K562 (cell line): ENCODE measurements at regions not wholly inside any gene's neighbourhood (a gene's known extent, or its start where the extent isn't known, plus 50 kb on each side); places are given as distances from the start of the nearest gene placed in this dataset.

Experiments
- ATAC-seq: fragments of 200-7000 bp; cut with Tn5 transposase; 3 replicates; pipeline ENCODE4 v1.9.1; 2020; ENCODE audit warnings: moderate library complexity
- BruUV-seq: library from RNA; stranded (reverse); fragments of 400-500 nt; replicated peaks from 2 replicates; lab custom pipeline; 2021; lab: Mats Ljungman, UMichigan
- CTCF ChIA-PET: fragments of 300-600 bp; formaldehyde crosslinking; extraction: SDS; loops from one replicate; lab custom pipeline; 2021; ENCODE audit warnings: low intra/inter-chr PET ratio; lab: Yijun Ruan, JAX
- POLR2A ChIA-PET: fragments of 300-600, 350-650 bp; sonication (Branson Sonifier 250); formaldehyde crosslinking; extraction: SDS; loops from one replicate; lab custom pipeline; 2021; ENCODE audit warnings: antibody characterized with exemption, inconsistent platforms; lab: Yijun Ruan, JAX
- DNase-seq, 4 experiments: peaks; one replicate each; pipeline versions ENCODE4 v3.0.0 to v3.0.0-alpha.2; 2011 to 2018; ENCODE audit warnings: low spot score in 3 of 4, mixed read lengths in 3 of 4; ENCODE audit errors: extremely low read depth in 1 of 4
- FAIRE-seq: peaks from 2 replicates; lab custom pipeline; 2011; peaks lifted over from hg19 to GRCh38; lab: Jason Lieb, UNC
- H2AFZ ChIP-seq: 2 replicates; pipeline ENCODE4 v1.6.0; 2011; ENCODE audit warnings: low read depth, low read length, control low read depth, inconsistent platforms
- H3K27ac ChIP-seq: fragments of 200-600 bp; 3 replicates; pipeline ENCODE4 v1.8.0; 2011; ENCODE audit warnings: low read depth, mild to moderate bottlenecking, control low read depth, inconsistent platforms, low read length, moderate library complexity, mixed read lengths; ENCODE audit errors: extremely low read depth
- H3K27me3 ChIP-seq, 2 experiments: fragments of 300-600 bp in 1 of 2; 2 replicates in 1 of 2; 3 replicates in 1 of 2; pipeline versions ENCODE4 v1.6.0 to v1.8.0; 2011; ENCODE audit warnings: inconsistent platforms in 2 of 2, low read length in 2 of 2, mild to moderate bottlenecking in 1 of 2, mixed read lengths in 1 of 2, moderate library complexity in 1 of 2; ENCODE audit not compliant: control insufficient read depth in 2 of 2, insufficient read depth in 2 of 2
- H3K36me3 ChIP-seq: fragments of 300-600 bp; 3 replicates; pipeline ENCODE4 v1.8.0; 2011; ENCODE audit warnings: mild to moderate bottlenecking, low read length, inconsistent platforms; ENCODE audit not compliant: control insufficient read depth, insufficient read depth
- H3K4me1 ChIP-seq, 2 experiments: fragments of 200-600 bp in 1 of 2; replicated peaks in 1 of 2; 2 replicates in 1 of 2; 3 replicates in 1 of 2; pipeline versions ENCODE4 v1.5.1 to v1.8.0; 2011; ENCODE audit warnings: inconsistent platforms in 2 of 2, low read length in 2 of 2, mild to moderate bottlenecking in 1 of 2, mixed read lengths in 1 of 2, moderate library complexity in 1 of 2; ENCODE audit not compliant: control insufficient read depth in 2 of 2, insufficient read depth in 2 of 2
- H3K4me2 ChIP-seq: 2 replicates; pipeline ENCODE4 v1.6.1; 2011; ENCODE audit warnings: low read length, control low read depth, inconsistent platforms, mixed read lengths; ENCODE audit not compliant: insufficient read depth
- H3K4me3 ChIP-seq: fragments of 200-600 bp; sonication (generic), shearing (Covaris generic); 2 replicates; pipeline ENCODE4 v1.5.1; 2016; ENCODE audit warnings: control low read depth, inconsistent platforms
- H3K79me2 ChIP-seq: fragments of 200-600 bp; 3 replicates; pipeline ENCODE4 v1.8.0; 2011; ENCODE audit warnings: low read length, inconsistent platforms; ENCODE audit not compliant: control insufficient read depth, insufficient read depth
- H3K9ac ChIP-seq, 2 experiments: 2 replicates each; pipeline versions ENCODE4 v1.6.0 to v1.6.1; 2011; ENCODE audit warnings: low read depth in 2 of 2, low read length in 2 of 2, control low read depth in 1 of 2, inconsistent platforms in 1 of 2, mild to moderate bottlenecking in 1 of 2, mixed read lengths in 1 of 2; ENCODE audit not compliant: insufficient read depth in 1 of 2
- H3K9me1 ChIP-seq: one replicate; pipeline ENCODE4 v1.6.0; 2011; ENCODE audit warnings: inconsistent platforms, mild to moderate bottlenecking, low read length, moderate library complexity; ENCODE audit not compliant: control insufficient read depth, insufficient read depth
- H3K9me3 ChIP-seq: replicated peaks from 2 replicates; pipeline ENCODE4 v1.5.1; 2011; ENCODE audit warnings: low read depth, low read length, inconsistent platforms; ENCODE audit not compliant: control insufficient read depth, insufficient read depth
- H4K20me1 ChIP-seq: replicated peaks from 2 replicates; pipeline ENCODE4 v1.6.1; 2011; ENCODE audit warnings: low read length, inconsistent platforms, mixed read lengths; ENCODE audit not compliant: control insufficient read depth, insufficient read depth
- ATF1 ChIP-seq, 2 experiments: fragments of 450-650 bp in 1 of 2; IDR thresholded peaks; 2 replicates each; pipeline ENCODE4 v1.6.1; 2016; ENCODE audit warnings: missing compliant biosample characterization in 1 of 2, missing genetic modification characterization in 1 of 2
- COPS2 ChIP-seq: fragments of 450-650 bp; conservative IDR thresholded peaks from 2 replicates; pipeline ENCODE4 v1.6.1; 2016; ENCODE audit warnings: mild to moderate bottlenecking, moderate library complexity
- ETV6 ChIP-seq, 3 experiments: fragments of 150-350 bp in 1 of 3; sonication (generic) in 1 of 3; formaldehyde crosslinking in 1 of 3; IDR thresholded peaks; 2 replicates each; pipeline versions ENCODE4 v1.6.1 to v1.8.0; 2014 to 2022; ENCODE audit warnings: borderline replicate concordance in 2 of 3, low read depth in 2 of 3, antibody characterized with exemption in 1 of 3, low read length in 1 of 3, mild to moderate bottlenecking in 1 of 3, missing genetic modification reagents in 1 of 3
- HNRNPUL1 ChIP-seq: fragments of 200-400 bp; formaldehyde crosslinking; IDR thresholded peaks from 2 replicates; pipeline ENCODE4 v1.6.1; 2017; ENCODE audit warnings: low read length
- MTF1 ChIP-seq: fragments of 250-450 bp; sonication (Bioruptor Pico); IDR thresholded peaks from 2 replicates; pipeline ENCODE4 v1.9.0; 2021; ENCODE audit warnings: moderate library complexity, mild to moderate bottlenecking, inconsistent platforms, borderline replicate concordance
- SFPQ ChIP-seq: fragments of 200-400 bp; formaldehyde crosslinking; IDR thresholded peaks from 2 replicates; pipeline ENCODE4 v1.6.1; 2017; ENCODE audit warnings: mild to moderate bottlenecking, low read depth, low read length, moderate library complexity
- STAG1 ChIP-seq: sonication (generic); formaldehyde crosslinking; IDR thresholded peaks from 2 replicates; pipeline ENCODE4 v1.5.0; 2020; ENCODE audit warnings: missing genetic modification reagents, borderline replicate concordance
- SUPT5H ChIP-seq: fragments of 450-650 bp; IDR thresholded peaks from 2 replicates; pipeline ENCODE4 v1.6.1; 2016
- ZEB2 ChIP-seq: fragments of 450-650 bp; IDR thresholded peaks from 2 replicates; pipeline ENCODE4 v1.6.1; 2016
- ZNF778 ChIP-seq: fragments of 450-650 bp; formaldehyde crosslinking; IDR thresholded peaks from 2 replicates; pipeline ENCODE4 v1.4.0; 2020; ENCODE audit warnings: mild to moderate bottlenecking, moderate library complexity
- WGBS: fragments of 100-300 bp; shearing (Covaris generic); methylation state at CpG from one replicate; pipeline ENCODE4 v1.1.6; 2016; ENCODE audit warnings: low coverage, mixed read lengths; ENCODE audit not compliant: insufficient coverage; ENCODE audit errors: missing lambda C conversion rate; 5-methylcytosine and 5-hydroxymethylcytosine counted together
- in situ Hi-C: fragments of 300-500 bp; cut with MboI; formaldehyde crosslinking; loops from 4 replicates; pipeline ENCODE4 v1.15.0; 2018; ENCODE audit warnings: inconsistent platforms, mixed read lengths
- intact Hi-C: fragments of 100-400 bp; cut with micrococcal nuclease; formaldehyde crosslinking; loops from 2 replicates; pipeline ENCODE4 v1.14.2; 2022
- TF ChIP-seq, protein P1 (sequence below), 3 experiments: fragments of 200-800 bp in 1 of 3; fragments of 250-450 bp in 1 of 3; fragments of 450-650 bp in 1 of 3; sonication (Bioruptor Pico) in 1 of 3; sonication (Bioruptor generic) in 1 of 3; formaldehyde crosslinking in 1 of 3; IDR thresholded peaks; 2 replicates each; pipeline versions ENCODE4 v1.6.1 to v1.8.0; 2016 to 2022; ENCODE audit warnings: mild to moderate bottlenecking in 2 of 3, missing genetic modification characterization in 2 of 3, missing compliant biosample characterization in 1 of 3, moderate library complexity in 1 of 3
- TF ChIP-seq, protein P2 (sequence below): fragments of 450-650 bp; IDR thresholded peaks from 2 replicates; pipeline ENCODE4 v1.6.1; 2017; ENCODE audit warnings: antibody characterized with exemption
- TF ChIP-seq, protein P3 (sequence below): fragments of 250-450 bp; sonication (Bioruptor Pico); IDR thresholded peaks from 2 replicates; pipeline ENCODE4 v1.8.0; 2021; ENCODE audit warnings: borderline replicate concordance, mild to moderate bottlenecking, moderate library complexity; ENCODE audit not compliant: poor library complexity, severe bottlenecking

DNA sequence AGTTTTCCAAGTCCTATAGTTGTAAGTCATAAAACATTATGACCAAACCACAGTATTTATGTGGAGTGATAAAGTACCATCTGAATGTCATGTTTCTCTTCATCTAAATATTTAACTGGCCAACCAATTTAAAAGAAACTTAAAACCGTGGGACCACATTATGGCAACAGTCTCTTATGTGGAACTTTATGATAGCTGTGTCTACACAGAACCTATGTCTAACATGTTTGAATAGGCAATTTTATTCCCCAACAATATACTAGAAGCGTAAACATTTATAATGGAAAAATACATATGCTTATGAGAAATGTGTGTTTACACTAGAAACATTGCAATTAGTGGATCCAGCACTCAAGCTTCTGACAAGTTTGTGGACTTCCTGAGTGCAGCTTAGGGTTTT, 680.7 kb downstream of the REEP3 start:
- ATAC-seq, result no peak
- TF ChIP-seq ZNF778 (CRISPR knock-in tag) (no peak), ETV6 (IDR thresholded peaks at IDR 0.05; ENCODE audit: borderline replicate concordance in 1 of 2, low read depth in 2 of 2, low read length in 1 of 2) (no peak), ETV6 (CRISPR knock-in tag; IDR thresholded peaks at IDR 0.05; ENCODE audit: borderline replicate concordance) (no peak), HNRNPUL1 (no peak), MTF1 (CRISPR knock-in tag) (no peak), ZEB2 (no peak), ATF1 (CRISPR knock-in tag; IDR thresholded peaks at IDR 0.05) (no peak), ATF1 (tag; IDR thresholded peaks at IDR 0.05) (no peak), SFPQ (no peak), COPS2 (no peak), STAG1 (CRISPR knock-in tag) (no peak), SUPT5H (no peak)
- TF ChIP-seq, protein P1, sequence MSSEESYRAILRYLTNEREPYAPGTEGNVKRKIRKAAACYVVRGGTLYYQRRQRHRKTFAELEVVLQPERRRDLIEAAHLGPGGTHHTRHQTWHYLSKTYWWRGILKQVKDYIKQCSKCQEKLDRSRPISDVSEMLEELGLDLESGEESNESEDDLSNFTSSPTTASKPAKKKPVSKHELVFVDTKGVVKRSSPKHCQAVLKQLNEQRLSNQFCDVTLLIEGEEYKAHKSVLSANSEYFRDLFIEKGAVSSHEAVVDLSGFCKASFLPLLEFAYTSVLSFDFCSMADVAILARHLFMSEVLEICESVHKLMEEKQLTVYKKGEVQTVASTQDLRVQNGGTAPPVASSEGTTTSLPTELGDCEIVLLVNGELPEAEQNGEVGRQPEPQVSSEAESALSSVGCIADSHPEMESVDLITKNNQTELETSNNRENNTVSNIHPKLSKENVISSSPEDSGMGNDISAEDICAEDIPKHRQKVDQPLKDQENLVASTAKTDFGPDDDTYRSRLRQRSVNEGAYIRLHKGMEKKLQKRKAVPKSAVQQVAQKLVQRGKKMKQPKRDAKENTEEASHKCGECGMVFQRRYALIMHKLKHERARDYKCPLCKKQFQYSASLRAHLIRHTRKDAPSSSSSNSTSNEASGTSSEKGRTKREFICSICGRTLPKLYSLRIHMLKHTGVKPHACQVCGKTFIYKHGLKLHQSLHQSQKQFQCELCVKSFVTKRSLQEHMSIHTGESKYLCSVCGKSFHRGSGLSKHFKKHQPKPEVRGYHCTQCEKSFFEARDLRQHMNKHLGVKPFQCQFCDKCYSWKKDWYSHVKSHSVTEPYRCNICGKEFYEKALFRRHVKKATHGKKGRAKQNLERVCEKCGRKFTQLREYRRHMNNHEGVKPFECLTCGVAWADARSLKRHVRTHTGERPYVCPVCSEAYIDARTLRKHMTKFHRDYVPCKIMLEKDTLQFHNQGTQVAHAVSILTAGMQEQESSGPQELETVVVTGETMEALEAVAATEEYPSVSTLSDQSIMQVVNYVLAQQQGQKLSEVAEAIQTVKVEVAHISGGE (CRISPR knock-in tag; IDR thresholded peaks at IDR 0.05), result no peak
- TF ChIP-seq, protein P2, sequence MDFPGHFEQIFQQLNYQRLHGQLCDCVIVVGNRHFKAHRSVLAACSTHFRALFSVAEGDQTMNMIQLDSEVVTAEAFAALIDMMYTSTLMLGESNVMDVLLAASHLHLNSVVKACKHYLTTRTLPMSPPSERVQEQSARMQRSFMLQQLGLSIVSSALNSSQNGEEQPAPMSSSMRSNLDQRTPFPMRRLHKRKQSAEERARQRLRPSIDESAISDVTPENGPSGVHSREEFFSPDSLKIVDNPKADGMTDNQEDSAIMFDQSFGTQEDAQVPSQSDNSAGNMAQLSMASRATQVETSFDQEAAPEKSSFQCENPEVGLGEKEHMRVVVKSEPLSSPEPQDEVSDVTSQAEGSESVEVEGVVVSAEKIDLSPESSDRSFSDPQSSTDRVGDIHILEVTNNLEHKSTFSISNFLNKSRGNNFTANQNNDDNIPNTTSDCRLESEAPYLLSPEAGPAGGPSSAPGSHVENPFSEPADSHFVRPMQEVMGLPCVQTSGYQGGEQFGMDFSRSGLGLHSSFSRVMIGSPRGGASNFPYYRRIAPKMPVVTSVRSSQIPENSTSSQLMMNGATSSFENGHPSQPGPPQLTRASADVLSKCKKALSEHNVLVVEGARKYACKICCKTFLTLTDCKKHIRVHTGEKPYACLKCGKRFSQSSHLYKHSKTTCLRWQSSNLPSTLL, result no peak
- TF ChIP-seq, protein P3, sequence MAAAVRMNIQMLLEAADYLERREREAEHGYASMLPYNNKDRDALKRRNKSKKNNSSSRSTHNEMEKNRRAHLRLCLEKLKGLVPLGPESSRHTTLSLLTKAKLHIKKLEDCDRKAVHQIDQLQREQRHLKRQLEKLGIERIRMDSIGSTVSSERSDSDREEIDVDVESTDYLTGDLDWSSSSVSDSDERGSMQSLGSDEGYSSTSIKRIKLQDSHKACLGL, result no peak

More for the DNA sequence above, 680.7 kb downstream of the REEP3 start:
- H2AFZ ChIP-seq, result no peak overlapping the region
- no peaks in the 10 kb centered on the region for H3K4me1 ChIP-seq
- no peaks in the 10 kb centered on the region for H4K20me1 ChIP-seq
- H3K4me3 ChIP-seq, result no peak overlapping the region
- ChIA-PET POLR2A (no interaction called here), CTCF (no interaction called here)
- DNase-seq, result no peak
- H3K9ac ChIP-seq, result no peak overlapping the region
- H3K79me2 ChIP-seq, result no peaks in the 10 kb centered on the region
- no peaks in the 10 kb centered on the region for H3K27me3 ChIP-seq
- no peak overlapping the region for H3K27ac ChIP-seq
- 0% methylated on average over 2 of the region's 2 CpGs for WGBS
- H3K9me3 ChIP-seq, result no peaks in the 10 kb centered on the region
- no peaks in the 10 kb centered on the region for H3K36me3 ChIP-seq
- H3K4me2 ChIP-seq, result no peak overlapping the region
- no peaks in the 10 kb centered on the region for H3K9me1 ChIP-seq
- no TSS peak for BruUV-seq
- no peak for FAIRE-seq
- in situ Hi-C loops (no loop called here), intact Hi-C loops (no loop called here)
